B cell (primary cell): ENCODE measurements at regions not wholly inside any gene's neighbourhood (a gene's known extent, or its start where the extent isn't known, plus 50 kb on each side); places are given as distances from the start of the nearest gene placed in this dataset.

Source experiments
- ATAC-seq: fragments of 200-7000 bp; cut with Tn5 transposase; one replicate; pipeline ENCODE4 v1.10.0; 2021; ENCODE audit warnings: low read depth, mild to moderate bottlenecking, moderate number of reproducible peaks, moderate library complexity
- CTCF ChIA-PET: fragments of 350-600 bp; sonication (Branson Sonifier 250); formaldehyde crosslinking; loops from one replicate; lab custom pipeline; 2021; ENCODE audit warnings: antibody characterized with exemption, inconsistent platforms; lab: Charles Lee
- POLR2A ChIA-PET: fragments of 350-600 bp; sonication (Branson Sonifier 250); formaldehyde crosslinking; loops from one replicate; lab custom pipeline; 2021; ENCODE audit warnings: antibody characterized with exemption; lab: Charles Lee
- DNase-seq: peaks from one replicate; pipeline ENCODE4 v3.0.0; 2013
- H2AFZ ChIP-seq: 2 replicates; pipeline ENCODE4 v1.6.1; 2012; ENCODE audit warnings: mild to moderate bottlenecking, low read depth, low read length; ENCODE audit not compliant: insufficient read depth, poor library complexity, severe bottlenecking
- H3K27ac ChIP-seq, 2 donors: 1 replicate in 1 of 2; 2 replicates in 1 of 2; pipeline ENCODE4 v1.5.1; 2012 to 2013; ENCODE audit warnings: low read length in 2 of 2, mild to moderate bottlenecking in 2 of 2, moderate library complexity in 1 of 2
- H3K27me3 ChIP-seq, 4 experiments: fragments of 200-600 bp in 1 of 4; sonication (generic) in 1 of 4; replicated peaks in 1 of 4; 1 replicate in 2 of 4; 2 replicates in 2 of 4; pipeline versions ENCODE4 v1.6.1 to v1.7.0; 2013 to 2016; ENCODE audit warnings: low read length in 3 of 4, mild to moderate bottlenecking in 2 of 4, mixed read lengths in 1 of 4, moderate library complexity in 1 of 4; ENCODE audit not compliant: insufficient read depth in 4 of 4, control insufficient read depth in 3 of 4; ENCODE audit errors: control extremely low read depth in 1 of 4
- H3K36me3 ChIP-seq, 2 experiments: replicated peaks in 1 of 2; 1 replicate in 1 of 2; 2 replicates in 1 of 2; pipeline versions ENCODE4 v1.6.1 to v1.7.1; 2013; ENCODE audit warnings: low read length in 1 of 2; ENCODE audit not compliant: insufficient read depth in 2 of 2, control insufficient read depth in 1 of 2; ENCODE audit errors: control extremely low read depth in 1 of 2, extremely low read depth in 1 of 2
- H3K4me1 ChIP-seq, 2 donors: fragments of 200-600 bp in 1 of 2; sonication (generic) in 1 of 2; 1 replicate in 1 of 2; 2 replicates in 1 of 2; pipeline versions ENCODE4 v1.5.1 to v1.6.1; 2013 to 2017; ENCODE audit warnings: low read length in 2 of 2; ENCODE audit not compliant: control insufficient read depth in 2 of 2, insufficient read depth in 2 of 2
- H3K4me2 ChIP-seq: replicated peaks from 2 replicates; pipeline ENCODE3; 2012; ENCODE audit warnings: mild to moderate bottlenecking, low read depth, low read length; ENCODE audit not compliant: poor library complexity, severe bottlenecking
- H3K4me3 ChIP-seq, 5 experiments: fragments of 200-600 bp in 1 of 5; sonication (generic) in 1 of 5; 1 replicate in 3 of 5; 2 replicates in 2 of 5; pipeline versions ENCODE4 v1.5.1 to v1.7.0; 2011 to 2016; ENCODE audit warnings: low read length in 4 of 5, mild to moderate bottlenecking in 4 of 5, low read depth in 2 of 5, control low read depth in 1 of 5, moderate library complexity in 1 of 5; ENCODE audit not compliant: insufficient read depth in 1 of 5; ENCODE audit errors: control extremely low read depth in 1 of 5, extremely low read depth in 1 of 5
- H3K79me2 ChIP-seq: fragments of 200-600 bp; sonication (generic); one replicate; pipeline ENCODE4 v1.6.0; 2016; ENCODE audit warnings: low read length; ENCODE audit not compliant: control insufficient read depth, insufficient read depth
- H3K9ac ChIP-seq: fragments of 200-600 bp; sonication (generic); 2 replicates; pipeline ENCODE4 v1.6.1; 2017; ENCODE audit warnings: mild to moderate bottlenecking, low read length, moderate library complexity
- H3K9me3 ChIP-seq, 3 donors: one replicate each; pipeline versions ENCODE4 v1.6.1 to v1.7.1; 2013; ENCODE audit warnings: low read length in 2 of 3; ENCODE audit not compliant: control insufficient read depth in 2 of 3, insufficient read depth in 1 of 3; ENCODE audit errors: control extremely low read depth in 1 of 3
- H4K20me1 ChIP-seq: 2 replicates; pipeline ENCODE4 v1.6.0; 2012; ENCODE audit warnings: mild to moderate bottlenecking, low read length; ENCODE audit not compliant: insufficient read depth, control insufficient read depth, poor library complexity, severe bottlenecking
- H3K27ac Mint-ChIP-seq: one replicate; pipeline ENCODE4 v1.8.0; 2021; ENCODE audit warnings: mixed read lengths
- H3K27me3 Mint-ChIP-seq: one replicate; pipeline ENCODE4 v1.8.0; 2021; ENCODE audit warnings: mixed read lengths
- H3K4me1 Mint-ChIP-seq: one replicate; pipeline ENCODE4 v1.8.0; 2021; ENCODE audit warnings: mixed read lengths
- H3K4me3 Mint-ChIP-seq: one replicate; pipeline ENCODE4 v1.8.0; 2021; ENCODE audit warnings: mixed read lengths
- H3K9me3 Mint-ChIP-seq: one replicate; pipeline ENCODE4 v1.8.0; 2022; ENCODE audit warnings: mixed read lengths; ENCODE audit not compliant: insufficient read depth
- EZH2 ChIP-seq: IDR thresholded peaks from 2 replicates; pipeline ENCODE4 v1.6.1; 2012; ENCODE audit warnings: borderline replicate concordance, low read depth, mild to moderate bottlenecking, moderate library complexity, low read length; ENCODE audit not compliant: insufficient read depth, poor library complexity, severe bottlenecking
- WGBS: methylation state at CpG from one replicate; pipeline ENCODE4 v1.1.5; 2013; ENCODE audit warnings: missing lambda C conversion rate; ENCODE audit not compliant: insufficient coverage; 5-methylcytosine and 5-hydroxymethylcytosine counted together
- intact Hi-C: fragments of 100-400 bp; cut with micrococcal nuclease; formaldehyde crosslinking; loops from one replicate; pipeline ENCODE4 v1.10.0; 2022
- TF ChIP-seq, protein P1 (sequence below): fragments of 200-600 bp; IDR thresholded peaks from one replicate; pipeline ENCODE4 v1.8.0; 2022; ENCODE audit warnings: antibody characterized with exemption, mild to moderate bottlenecking

DNA sequence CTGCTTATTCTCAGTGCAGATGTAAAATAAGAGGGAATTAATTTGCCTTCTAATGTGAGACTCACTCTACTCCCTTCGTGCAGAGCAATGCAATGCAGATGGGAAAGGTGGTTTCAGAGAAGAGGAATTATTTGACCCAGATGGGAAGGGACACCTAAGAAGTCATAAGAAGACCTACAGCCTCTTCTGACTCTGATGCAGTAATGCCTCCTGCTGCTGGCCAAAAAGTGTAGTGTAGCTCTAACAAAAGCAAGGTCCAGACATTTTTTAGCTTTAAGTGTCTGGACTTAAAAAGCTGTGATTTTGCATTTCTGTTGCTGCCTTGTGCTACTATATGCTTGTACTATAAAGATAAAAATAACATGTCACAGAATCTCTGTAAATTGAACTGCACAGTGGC is 501.4 kb downstream of the TTLL7 start:
- intact Hi-C loops, result no loop called here
- no peak for DNase-seq
- Mint-ChIP-seq H3K4me3 (no peak overlapping the region), H3K27me3 (no peaks in the 10 kb centered on the region), H3K4me1 (peaks cover 48% of the 10 kb centered on the region), H3K9me3 (no peaks in the 10 kb centered on the region), H3K27ac (no peak overlapping the region)
- no peak overlapping the region for H3K27ac ChIP-seq
- no peaks in the 10 kb centered on the region for H3K79me2 ChIP-seq
- no peaks in the 10 kb centered on the region for H4K20me1 ChIP-seq
- H3K4me3 ChIP-seq, result no peak overlapping the region
- peaks cover 9 to 55% of the 10 kb centered on the region in 2 donors for H3K4me1 ChIP-seq
- WGBS, result no CpG with 5 or more reads among the region's 1 CpG
- H3K36me3 ChIP-seq, result no peaks in the 10 kb centered on the region
- ATAC-seq, result no peak
- no peak overlapping the region for H3K9ac ChIP-seq
- peaks cover 0 to 2% (median 0%) of the 10 kb centered on the region in 3 donors for H3K9me3 ChIP-seq
- H3K27me3 ChIP-seq, result no peaks in the 10 kb centered on the region
- ChIA-PET POLR2A (no interaction called here), CTCF (no interaction called here)
- peak overlapping the region; percentile 11 for H3K4me2 ChIP-seq
- TF ChIP-seq, protein P1, sequence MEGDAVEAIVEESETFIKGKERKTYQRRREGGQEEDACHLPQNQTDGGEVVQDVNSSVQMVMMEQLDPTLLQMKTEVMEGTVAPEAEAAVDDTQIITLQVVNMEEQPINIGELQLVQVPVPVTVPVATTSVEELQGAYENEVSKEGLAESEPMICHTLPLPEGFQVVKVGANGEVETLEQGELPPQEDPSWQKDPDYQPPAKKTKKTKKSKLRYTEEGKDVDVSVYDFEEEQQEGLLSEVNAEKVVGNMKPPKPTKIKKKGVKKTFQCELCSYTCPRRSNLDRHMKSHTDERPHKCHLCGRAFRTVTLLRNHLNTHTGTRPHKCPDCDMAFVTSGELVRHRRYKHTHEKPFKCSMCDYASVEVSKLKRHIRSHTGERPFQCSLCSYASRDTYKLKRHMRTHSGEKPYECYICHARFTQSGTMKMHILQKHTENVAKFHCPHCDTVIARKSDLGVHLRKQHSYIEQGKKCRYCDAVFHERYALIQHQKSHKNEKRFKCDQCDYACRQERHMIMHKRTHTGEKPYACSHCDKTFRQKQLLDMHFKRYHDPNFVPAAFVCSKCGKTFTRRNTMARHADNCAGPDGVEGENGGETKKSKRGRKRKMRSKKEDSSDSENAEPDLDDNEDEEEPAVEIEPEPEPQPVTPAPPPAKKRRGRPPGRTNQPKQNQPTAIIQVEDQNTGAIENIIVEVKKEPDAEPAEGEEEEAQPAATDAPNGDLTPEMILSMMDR, result no peak
- TF ChIP-seq EZH2, result no peak
- H2AFZ ChIP-seq, result no peak overlapping the region

DNA sequence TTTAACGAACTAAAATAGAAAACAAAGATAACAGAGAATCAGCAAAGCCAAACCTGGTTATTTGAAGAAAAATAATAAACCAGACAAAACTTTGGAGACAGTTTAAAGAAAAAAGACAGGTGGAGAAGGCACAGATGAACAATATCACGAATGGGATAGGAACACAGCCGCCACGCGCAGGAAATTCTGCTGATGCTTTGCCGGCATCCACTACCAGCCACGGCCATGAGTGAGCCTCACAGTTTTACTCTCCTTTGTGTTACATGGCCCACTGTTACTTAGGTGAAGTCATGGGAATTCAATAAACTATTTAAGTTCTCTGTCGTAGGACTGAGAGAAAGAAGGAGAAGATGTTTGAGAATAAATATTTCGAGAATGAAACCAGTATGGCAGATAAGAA is 503.4 kb downstream of the TTLL7 start:
- H3K4me3 ChIP-seq, result no peak overlapping the region
- DNase-seq (no peak), ATAC-seq (no peak)
- H3K27ac ChIP-seq, result no peak overlapping the region
- ChIA-PET POLR2A (no interaction called here), CTCF (no interaction called here)
- no peaks in the 10 kb centered on the region for H3K36me3 ChIP-seq
- H3K9ac ChIP-seq, result no peak overlapping the region
- no peaks in the 10 kb centered on the region for H3K79me2 ChIP-seq
- no peaks in the 10 kb centered on the region for H3K9me3 Mint-ChIP-seq
- peaks cover 0 to 2% (median 0%) of the 10 kb centered on the region in 3 donors for H3K9me3 ChIP-seq
- H3K27ac Mint-ChIP-seq, result no peak overlapping the region
- no peak for TF ChIP-seq EZH2
- TF ChIP-seq, protein P1, result no peak
- no peak overlapping the region for H3K4me2 ChIP-seq
- H3K4me1 ChIP-seq, result peaks cover 5 to 35% of the 10 kb centered on the region in 2 donors
- no peak overlapping the region for H2AFZ ChIP-seq
- no peaks in the 10 kb centered on the region for H4K20me1 ChIP-seq
- intact Hi-C loops, result no loop called here
- H3K4me1 Mint-ChIP-seq, result peaks cover 34% of the 10 kb centered on the region
- H3K27me3 Mint-ChIP-seq, result no peaks in the 10 kb centered on the region
- 98% methylated on average over 6 of the region's 9 CpGs for WGBS
- no peaks in the 10 kb centered on the region for H3K27me3 ChIP-seq
- H3K4me3 Mint-ChIP-seq, result no peak overlapping the region
